ENCODE measurements at regions not wholly inside any gene's neighbourhood (a gene's known extent, or its start where the extent isn't known, plus 50 kb on each side); places are given as distances from the start of the nearest gene placed in this dataset.

DNA sequence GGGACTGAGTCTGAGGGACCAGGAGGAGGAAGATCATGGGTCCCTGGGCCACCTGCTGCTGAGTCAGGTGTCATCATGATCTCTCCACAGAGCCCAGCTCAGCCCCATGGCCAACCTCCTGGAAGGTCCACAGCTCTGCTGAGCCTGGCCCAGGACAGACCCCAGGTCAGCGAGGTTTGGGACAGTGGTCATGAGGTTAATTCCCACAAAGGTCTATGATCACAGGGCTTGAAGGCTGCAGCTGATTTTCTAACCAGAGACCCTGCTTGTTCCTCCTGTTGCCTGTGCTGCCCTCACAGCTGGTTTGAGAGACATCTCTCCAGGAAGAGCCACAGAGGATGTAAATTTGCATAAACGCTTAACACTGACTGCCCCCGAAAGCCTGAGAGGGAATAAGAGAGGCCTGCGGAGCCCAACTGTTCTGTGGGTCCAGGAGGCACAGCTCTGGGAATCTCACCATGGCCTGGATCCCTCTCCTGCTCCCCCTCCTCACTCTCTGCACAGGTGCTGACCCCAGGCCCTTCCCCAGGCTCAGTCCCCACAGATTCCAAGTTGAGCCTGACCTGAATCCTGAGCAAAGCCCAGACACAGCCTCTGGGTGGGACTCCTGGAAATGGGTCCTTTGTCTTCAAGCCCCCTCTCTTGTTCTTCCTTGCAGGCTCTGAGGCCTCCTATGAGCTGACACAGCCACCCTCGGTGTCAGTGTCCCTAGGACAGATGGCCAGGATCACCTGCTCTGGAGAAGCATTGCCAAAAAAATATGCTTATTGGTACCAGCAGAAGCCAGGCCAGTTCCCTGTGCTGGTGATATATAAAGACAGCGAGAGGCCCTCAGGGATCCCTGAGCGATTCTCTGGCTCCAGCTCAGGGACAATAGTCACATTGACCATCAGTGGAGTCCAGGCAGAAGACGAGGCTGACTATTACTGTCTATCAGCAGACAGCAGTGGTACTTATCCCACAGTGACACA lies 102.8 kb downstream of the GGTLC2 start:
- H3K4me3 ChIP-seq (ENCODE audit: low read length), result no peak overlapping the region
- no peak overlapping the region for H3K9ac ChIP-seq (ENCODE audit: low read depth, low read length)
- no peak overlapping the region for H3K4me2 ChIP-seq (ENCODE audit: low read length)
- peaks cover 24% of the 10 kb centered on the region for H3K27me3 ChIP-seq (ENCODE audit: control insufficient read depth, insufficient read depth, low read length)
- no peaks in the 10 kb centered on the region for H3K9me3 ChIP-seq (replicated peaks; ENCODE audit: low read length)
- H3K4me1 ChIP-seq (ENCODE audit: control insufficient read depth, insufficient read depth, low read length), result no peaks in the 10 kb centered on the region
- no peaks in the 10 kb centered on the region for H3K36me3 ChIP-seq (ENCODE audit: insufficient read depth, low read length)

DNA sequence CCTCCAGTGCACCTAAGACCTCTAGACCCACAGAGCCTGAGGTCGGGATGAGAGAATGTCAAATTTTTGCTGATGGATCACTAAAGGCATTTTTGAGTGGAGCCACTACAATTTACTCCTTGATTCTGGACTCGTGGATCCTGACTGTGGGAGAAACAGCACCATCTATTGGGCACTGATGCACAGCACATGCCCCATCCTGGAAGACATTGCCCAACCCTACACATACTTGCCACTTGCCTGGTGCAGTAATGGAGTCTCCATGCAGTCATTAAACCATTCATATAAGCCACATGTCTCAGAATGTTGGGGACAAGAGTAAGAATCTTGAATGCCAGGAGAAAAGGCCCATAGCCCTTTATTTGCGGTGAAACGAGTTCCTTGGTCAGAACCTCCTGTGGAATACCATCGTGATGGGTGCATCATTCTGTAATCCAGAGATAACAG lies 103.9 kb downstream of the GGTLC2 start:
- no peaks in the 10 kb centered on the region for H3K36me3 ChIP-seq (ENCODE audit: insufficient read depth, low read length)
- H3K27me3 ChIP-seq (ENCODE audit: control insufficient read depth, insufficient read depth, low read length), result peaks cover 19% of the 10 kb centered on the region
- H3K4me2 ChIP-seq (ENCODE audit: low read length), result no peak overlapping the region
- peaks cover 4% of the 10 kb centered on the region for H3K4me1 ChIP-seq (ENCODE audit: control insufficient read depth, insufficient read depth, low read length)
- no peak overlapping the region for H3K9ac ChIP-seq (ENCODE audit: low read depth, low read length)
- no peak overlapping the region for H3K4me3 ChIP-seq (ENCODE audit: low read length)
- H3K9me3 ChIP-seq (replicated peaks; ENCODE audit: low read length), result no peaks in the 10 kb centered on the region

DNA sequence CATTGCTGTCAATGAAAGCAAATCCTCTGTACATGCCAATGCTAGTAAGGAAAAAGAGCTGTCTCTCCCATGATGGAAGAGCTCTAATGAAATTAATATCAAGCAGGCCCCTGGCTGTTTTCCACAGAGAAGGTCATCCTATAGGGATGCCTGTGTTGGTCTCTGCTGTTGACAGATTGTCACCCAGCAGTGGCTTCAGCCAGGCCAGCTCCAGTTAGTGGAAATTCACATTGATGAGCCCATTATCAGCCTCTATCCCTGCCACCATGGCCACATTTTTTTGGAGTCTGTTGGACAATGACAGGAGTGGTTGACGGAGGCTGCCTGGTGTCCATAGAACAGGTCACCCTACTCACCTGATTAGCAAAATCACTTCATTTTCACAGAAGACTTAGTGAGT lies 104.3 kb downstream of the GGTLC2 start:
- Histone ChIP-seq H3K4me1 (ENCODE audit: control insufficient read depth, insufficient read depth, low read length) (peaks cover 5% of the 10 kb centered on the region), H3K9ac (ENCODE audit: low read depth, low read length) (no peak overlapping the region), H3K36me3 (ENCODE audit: insufficient read depth, low read length) (no peaks in the 10 kb centered on the region), H3K27me3 (ENCODE audit: control insufficient read depth, insufficient read depth, low read length) (peaks cover 16% of the 10 kb centered on the region), H3K9me3 (replicated peaks; ENCODE audit: low read length) (no peaks in the 10 kb centered on the region), H3K4me2 (ENCODE audit: low read length) (no peak overlapping the region), H3K4me3 (ENCODE audit: low read length) (no peak overlapping the region)

DNA sequence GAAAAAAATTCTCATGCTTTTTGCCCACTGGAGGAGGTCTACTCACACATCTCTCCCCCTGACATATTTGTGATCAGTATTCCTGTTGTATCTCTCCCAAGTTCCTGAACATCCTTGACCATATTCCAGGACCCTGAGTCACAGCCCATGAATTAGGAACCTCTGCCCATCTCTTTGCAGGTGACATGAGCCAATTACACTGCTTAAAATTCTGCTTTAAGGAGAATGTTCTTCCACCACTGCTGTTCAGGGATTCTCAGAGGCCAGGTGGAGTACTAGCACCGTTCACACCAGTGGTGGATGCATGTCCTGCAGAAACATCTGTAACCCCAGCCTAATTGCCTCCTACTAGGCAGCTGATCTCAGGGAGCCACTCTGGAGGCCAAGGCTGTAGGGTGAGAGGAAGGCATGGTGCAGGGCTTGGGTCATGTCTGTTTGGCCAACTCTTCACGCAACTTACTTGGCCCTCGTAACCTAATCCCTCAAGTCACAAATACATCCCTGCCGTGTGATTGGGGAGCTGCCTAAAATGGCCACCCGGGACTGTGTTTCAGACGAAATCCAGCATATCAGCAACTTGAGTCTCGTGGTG lies 104.8 kb downstream of the GGTLC2 start:
- peaks cover 11% of the 10 kb centered on the region for H3K27me3 ChIP-seq (ENCODE audit: control insufficient read depth, insufficient read depth, low read length)
- H3K9ac ChIP-seq (ENCODE audit: low read depth, low read length), result no peak overlapping the region
- H3K9me3 ChIP-seq (replicated peaks; ENCODE audit: low read length), result no peaks in the 10 kb centered on the region
- H3K4me1 ChIP-seq (ENCODE audit: control insufficient read depth, insufficient read depth, low read length), result peaks cover 7% of the 10 kb centered on the region
- H3K4me2 ChIP-seq (ENCODE audit: low read length), result no peak overlapping the region
- no peaks in the 10 kb centered on the region for H3K36me3 ChIP-seq (ENCODE audit: insufficient read depth, low read length)
- H3K4me3 ChIP-seq (ENCODE audit: low read length), result no peak overlapping the region

DNA sequence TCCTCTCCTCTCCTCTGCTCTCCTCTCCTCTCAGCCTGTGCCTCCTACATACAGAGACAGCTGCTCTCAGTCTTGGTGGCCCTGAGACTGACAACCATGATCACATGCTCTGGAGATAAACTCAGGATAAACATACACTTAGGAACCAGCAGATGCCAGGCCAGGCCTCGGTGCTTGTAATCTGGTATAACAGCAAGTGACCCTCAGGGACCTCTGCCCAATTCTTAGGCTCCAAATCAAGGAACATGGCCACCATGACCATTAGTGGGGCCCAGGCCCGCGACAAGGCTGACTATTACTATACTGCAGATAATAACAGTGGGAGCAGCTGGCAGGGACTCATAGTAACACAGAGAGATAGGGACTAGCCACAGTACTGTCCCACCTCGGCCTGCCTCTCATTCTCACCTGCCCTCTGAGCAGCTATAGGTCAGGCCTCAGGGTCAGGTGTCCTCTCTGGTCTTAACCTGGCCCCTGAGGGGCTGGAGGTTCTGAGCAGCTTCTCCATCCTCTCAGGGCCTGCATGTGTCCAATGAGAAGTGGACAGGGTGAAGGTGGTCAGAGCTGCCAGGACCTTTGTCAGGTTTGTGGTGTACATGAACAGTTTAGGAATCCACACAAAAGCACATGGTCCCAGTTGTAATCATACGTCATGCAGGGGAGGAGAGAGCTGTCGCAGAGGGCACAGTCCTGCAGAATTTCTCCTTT lies 106.1 kb downstream of the GGTLC2 start:
- no peaks in the 10 kb centered on the region for H3K9me3 ChIP-seq (replicated peaks; ENCODE audit: low read length)
- no peak overlapping the region for H3K4me2 ChIP-seq (ENCODE audit: low read length)
- H3K4me3 ChIP-seq (ENCODE audit: low read length), result no peak overlapping the region
- no peak overlapping the region for H3K9ac ChIP-seq (ENCODE audit: low read depth, low read length)
- H3K4me1 ChIP-seq (ENCODE audit: control insufficient read depth, insufficient read depth, low read length), result peaks cover 7% of the 10 kb centered on the region
- no peaks in the 10 kb centered on the region for H3K36me3 ChIP-seq (ENCODE audit: insufficient read depth, low read length)
- H3K27me3 ChIP-seq (ENCODE audit: control insufficient read depth, insufficient read depth, low read length), result peaks cover 8% of the 10 kb centered on the region

DNA sequence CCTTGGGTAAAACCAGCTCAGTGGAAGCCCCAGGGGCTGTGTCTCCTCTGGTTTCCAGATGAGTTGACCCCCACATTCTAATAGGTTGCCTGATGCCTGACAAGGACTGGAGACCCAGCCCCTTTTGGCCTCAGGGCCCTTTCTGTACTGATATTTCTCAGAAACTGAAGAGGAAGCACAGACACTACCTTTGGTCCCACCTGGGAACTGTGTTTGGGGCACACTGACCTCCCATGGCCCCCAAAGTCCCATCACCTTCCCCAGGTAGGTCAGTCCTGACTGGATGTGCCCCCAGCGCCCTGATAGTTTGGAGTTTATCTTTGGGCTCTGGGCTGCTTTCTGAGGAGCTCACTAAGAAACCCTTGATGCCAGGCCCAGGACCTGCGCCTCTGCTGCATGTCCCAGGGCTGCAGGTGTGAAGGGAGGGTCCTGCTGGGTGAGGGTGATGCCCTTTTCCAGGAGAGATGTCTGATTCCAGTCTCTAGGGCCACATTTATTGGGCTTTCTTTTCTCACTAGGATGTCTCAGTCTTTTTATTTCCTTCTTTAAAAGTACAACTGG lies 106.7 kb downstream of the GGTLC2 start:
- H3K9me3 ChIP-seq (replicated peaks; ENCODE audit: low read length), result no peaks in the 10 kb centered on the region

DNA sequence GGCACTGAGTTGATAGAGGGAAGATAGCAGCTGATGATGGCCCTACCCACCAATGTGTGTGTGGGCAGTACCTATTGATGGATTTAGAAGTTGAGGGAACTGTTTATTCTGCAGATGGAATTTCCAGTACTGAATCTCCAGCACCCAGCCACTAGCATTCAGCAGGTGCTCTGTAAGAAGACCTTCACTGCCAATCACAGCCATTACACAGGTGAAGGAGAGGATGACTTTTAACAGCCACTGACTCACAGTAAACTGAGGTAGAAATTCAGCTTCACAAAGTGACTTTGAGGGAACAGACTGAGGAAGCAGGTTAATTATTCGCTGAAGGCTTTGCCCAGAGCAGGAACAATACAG lies 107.8 kb downstream of the GGTLC2 start:
- no peak overlapping the region for H3K9ac ChIP-seq (ENCODE audit: low read depth, low read length)
- no peaks in the 10 kb centered on the region for H3K36me3 ChIP-seq (ENCODE audit: insufficient read depth, low read length)
- H3K4me2 ChIP-seq (ENCODE audit: low read length), result no peak overlapping the region
- H3K27me3 ChIP-seq (ENCODE audit: control insufficient read depth, insufficient read depth, low read length), result peaks cover 20% of the 10 kb centered on the region
- no peak overlapping the region for H3K4me3 ChIP-seq (ENCODE audit: low read length)
- no peaks in the 10 kb centered on the region for H3K9me3 ChIP-seq (replicated peaks; ENCODE audit: low read length)
- H3K4me1 ChIP-seq (ENCODE audit: control insufficient read depth, insufficient read depth, low read length), result peaks cover 7% of the 10 kb centered on the region

More for the DNA sequence above, 106.7 kb downstream of the GGTLC2 start:
- H3K4me2 ChIP-seq (ENCODE audit: low read length), result no peak overlapping the region
- no peak overlapping the region for H3K4me3 ChIP-seq (ENCODE audit: low read length)
- H3K9ac ChIP-seq (ENCODE audit: low read depth, low read length), result no peak overlapping the region
- peaks cover 14% of the 10 kb centered on the region for H3K27me3 ChIP-seq (ENCODE audit: control insufficient read depth, insufficient read depth, low read length)
- H3K36me3 ChIP-seq (ENCODE audit: insufficient read depth, low read length), result no peaks in the 10 kb centered on the region
- H3K4me1 ChIP-seq (ENCODE audit: control insufficient read depth, insufficient read depth, low read length), result peaks cover 7% of the 10 kb centered on the region

DNA sequence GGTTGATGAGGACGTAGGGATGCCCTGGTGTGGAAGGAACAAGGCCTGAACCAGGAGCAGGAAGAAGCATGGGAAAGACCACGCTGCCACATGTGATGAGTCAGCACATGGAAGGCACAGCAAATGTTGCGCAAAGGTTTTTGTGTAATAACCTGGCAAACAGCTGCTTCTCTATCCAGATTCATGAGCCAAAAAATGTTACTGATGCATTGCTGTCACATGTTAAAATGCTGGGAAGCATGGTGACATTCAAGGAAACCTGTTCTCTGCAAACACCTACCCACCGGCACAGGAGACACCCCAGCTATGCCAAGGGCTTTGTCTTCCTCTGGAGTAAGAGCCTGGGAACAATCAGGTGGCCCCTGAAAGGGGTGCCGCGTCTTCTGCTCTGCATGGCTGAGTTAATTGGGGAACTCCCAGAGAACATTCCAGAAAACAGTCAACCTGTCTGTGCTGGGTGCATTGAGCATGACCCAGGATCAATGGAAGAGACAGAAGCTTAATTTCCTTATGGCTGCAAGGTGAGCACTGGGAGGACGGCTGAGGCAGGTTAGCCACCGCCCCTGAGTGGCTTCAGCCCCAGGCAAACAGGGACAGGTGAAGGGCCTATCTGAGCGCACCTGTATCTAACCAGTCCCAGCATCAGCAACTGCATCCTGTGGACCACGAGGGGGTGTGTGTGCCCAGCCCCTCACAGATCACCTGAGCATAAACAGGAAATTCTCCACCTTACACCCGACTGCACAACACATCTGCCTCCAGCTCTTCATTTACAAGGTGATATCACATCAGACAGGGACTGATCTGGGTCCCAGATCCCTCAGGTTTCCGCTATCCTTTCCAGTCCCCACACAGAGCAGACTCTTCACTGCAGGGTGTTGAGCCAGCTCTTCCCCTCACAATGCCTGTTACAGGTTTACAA lies 108.4 kb downstream of the GGTLC2 start:
- peaks cover 20% of the 10 kb centered on the region for H3K27me3 ChIP-seq (ENCODE audit: control insufficient read depth, insufficient read depth, low read length)
- H3K4me3 ChIP-seq (ENCODE audit: low read length), result no peak overlapping the region
- H3K36me3 ChIP-seq (ENCODE audit: insufficient read depth, low read length), result no peaks in the 10 kb centered on the region
- H3K4me2 ChIP-seq (ENCODE audit: low read length), result no peak overlapping the region
- peaks cover 7% of the 10 kb centered on the region for H3K4me1 ChIP-seq (ENCODE audit: control insufficient read depth, insufficient read depth, low read length)
- H3K9ac ChIP-seq (ENCODE audit: low read depth, low read length), result no peak overlapping the region
- no peaks in the 10 kb centered on the region for H3K9me3 ChIP-seq (replicated peaks; ENCODE audit: low read length)

DNA sequence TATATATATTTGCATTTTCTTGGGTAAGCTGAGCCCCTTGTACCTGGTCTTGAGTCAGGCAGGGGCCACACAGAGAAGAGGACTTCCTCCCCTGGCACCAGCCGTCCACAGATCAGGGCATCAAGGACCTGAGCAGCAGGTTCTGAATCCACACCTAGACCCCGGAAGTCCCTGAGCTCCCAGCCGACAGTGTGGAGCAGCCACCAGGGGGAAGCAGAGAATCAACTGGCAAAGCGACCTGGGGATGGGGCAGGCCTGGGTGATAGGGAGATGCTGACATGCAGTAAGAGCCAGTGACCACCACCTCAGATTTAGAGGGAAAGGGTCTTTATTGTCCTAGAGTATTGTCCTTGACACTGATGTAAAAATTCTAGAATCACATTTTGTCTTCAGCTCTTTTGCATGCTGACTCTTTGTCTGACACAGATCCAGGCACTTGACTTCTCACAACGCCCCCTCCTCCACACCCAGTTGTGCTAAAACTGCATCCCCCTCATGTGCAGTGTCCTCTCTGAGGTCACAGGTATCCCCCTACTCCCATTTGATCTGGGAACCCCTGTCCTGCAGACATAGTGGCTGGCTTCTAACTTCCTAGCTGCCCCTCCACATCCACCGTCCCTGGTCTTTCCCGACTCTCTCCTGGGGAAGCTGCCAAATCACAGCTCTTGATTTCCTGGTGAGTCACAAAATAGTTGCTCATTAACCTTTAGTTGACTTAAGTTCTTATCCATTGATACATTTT lies 109.3 kb downstream of the GGTLC2 start:
- Histone ChIP-seq H3K4me3 (ENCODE audit: low read length) (no peak overlapping the region), H3K9ac (ENCODE audit: low read depth, low read length) (no peak overlapping the region), H3K9me3 (replicated peaks; ENCODE audit: low read length) (no peaks in the 10 kb centered on the region), H3K4me1 (ENCODE audit: control insufficient read depth, insufficient read depth, low read length) (peaks cover 7% of the 10 kb centered on the region), H3K27me3 (ENCODE audit: control insufficient read depth, insufficient read depth, low read length) (peaks cover 20% of the 10 kb centered on the region), H3K36me3 (ENCODE audit: insufficient read depth, low read length) (no peaks in the 10 kb centered on the region), H3K4me2 (ENCODE audit: low read length) (no peak overlapping the region)

DNA sequence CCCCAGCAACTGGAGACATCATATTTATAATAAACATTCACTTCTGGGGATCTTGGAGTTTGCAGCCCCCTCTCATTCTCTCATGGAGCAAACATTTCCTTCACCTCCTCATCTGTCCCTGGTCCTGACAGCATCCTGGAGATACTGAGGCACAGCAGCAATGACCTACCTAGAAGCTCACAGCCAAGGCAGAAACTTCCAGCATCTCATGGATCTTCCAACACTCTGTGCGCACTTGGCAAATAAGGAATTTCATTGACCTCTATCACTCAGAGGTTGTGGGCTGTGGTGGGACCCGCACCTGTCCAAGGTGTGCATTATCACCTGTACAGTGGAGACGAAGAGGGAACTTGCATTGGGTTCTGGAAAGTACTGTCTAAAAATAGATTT lies 109.8 kb downstream of the GGTLC2 start:
- Histone ChIP-seq H3K9me3 (replicated peaks; ENCODE audit: low read length) (no peaks in the 10 kb centered on the region), H3K4me3 (ENCODE audit: low read length) (no peak overlapping the region), H3K4me1 (ENCODE audit: control insufficient read depth, insufficient read depth, low read length) (peaks cover 7% of the 10 kb centered on the region), H3K36me3 (ENCODE audit: insufficient read depth, low read length) (no peaks in the 10 kb centered on the region), H3K9ac (ENCODE audit: low read depth, low read length) (no peak overlapping the region), H3K4me2 (ENCODE audit: low read length) (no peak overlapping the region), H3K27me3 (ENCODE audit: control insufficient read depth, insufficient read depth, low read length) (peaks cover 20% of the 10 kb centered on the region)

All from skeletal muscle satellite cell (primary cell).